DND-41 (cell line): ENCODE measurements at regions not wholly inside any gene's neighbourhood (a gene's known extent, or its start where the extent isn't known, plus 50 kb on each side); places are given as distances from the start of the nearest gene placed in this dataset.

Experiments used
- ATAC-seq: fragments of 200-7000 bp; cut with Tn5 transposase; 3 replicates; pipeline ENCODE4 v1.9.1; 2021; ENCODE audit warnings: low read depth; ENCODE audit not compliant: insufficient read depth
- DNase-seq: peaks from one replicate; pipeline ENCODE4 v3.0.0-alpha.2; 2020
- H2AFZ ChIP-seq: 2 replicates; pipeline ENCODE4 v1.6.0; 2012; ENCODE audit warnings: low read depth, low read length
- H3K27ac ChIP-seq: 2 replicates; pipeline ENCODE4 v1.5.1; 2012; ENCODE audit warnings: low read length, inconsistent platforms
- H3K27me3 ChIP-seq: fragments of 200-600 bp; sonication (generic); 2 replicates; pipeline ENCODE4 v1.6.0; 2012; ENCODE audit warnings: low read length, mild to moderate bottlenecking, inconsistent platforms; ENCODE audit not compliant: insufficient read depth, poor library complexity
- H3K36me3 ChIP-seq: 2 replicates; pipeline ENCODE4 v1.5.1; 2012; ENCODE audit warnings: low read length, inconsistent platforms; ENCODE audit not compliant: insufficient read depth
- H3K4me1 ChIP-seq: 2 replicates; pipeline ENCODE4 v1.5.1; 2012; ENCODE audit warnings: mild to moderate bottlenecking, low read length; ENCODE audit not compliant: insufficient read depth
- H3K4me2 ChIP-seq: 2 replicates; pipeline ENCODE4 v1.6.0; 2012; ENCODE audit warnings: mild to moderate bottlenecking, moderate library complexity, low read length, inconsistent platforms; ENCODE audit not compliant: insufficient read depth
- H3K4me3 ChIP-seq, 2 experiments: fragments of 200-600 bp in 1 of 2; shearing (Covaris generic) in 1 of 2; 2 replicates each; pipeline ENCODE4 v1.5.1; 2012 to 2016; ENCODE audit warnings: inconsistent platforms in 2 of 2, low read length in 2 of 2, mild to moderate bottlenecking in 2 of 2, low read depth in 1 of 2, moderate library complexity in 1 of 2
- H3K79me2 ChIP-seq: 2 replicates; pipeline ENCODE4 v1.6.0; 2012; ENCODE audit warnings: low read length, inconsistent platforms; ENCODE audit not compliant: insufficient read depth
- H3K9ac ChIP-seq: 2 replicates; pipeline ENCODE4 v1.6.0; 2012; ENCODE audit warnings: low read depth, mild to moderate bottlenecking, inconsistent platforms, low read length, moderate library complexity
- H3K9me3 ChIP-seq: 2 replicates; pipeline ENCODE4 v1.5.1; 2012; ENCODE audit warnings: low read length, moderate library complexity, mild to moderate bottlenecking, inconsistent platforms; ENCODE audit not compliant: insufficient read depth, severe bottlenecking
- H4K20me1 ChIP-seq: 2 replicates; pipeline ENCODE4 v1.6.0; 2012; ENCODE audit warnings: low read length; ENCODE audit not compliant: insufficient read depth
- EZH2 ChIP-seq: IDR thresholded peaks from 3 replicates; pipeline ENCODE4 v1.6.1; 2012; ENCODE audit warnings: borderline replicate concordance, low read depth, mild to moderate bottlenecking, moderate library complexity, low read length, inconsistent platforms; ENCODE audit not compliant: severe bottlenecking
- TF ChIP-seq, protein P1 (sequence below): IDR thresholded peaks from 2 replicates; pipeline ENCODE4 v1.5.1; 2012; ENCODE audit warnings: borderline replicate concordance, low read length, moderate library complexity, mild to moderate bottlenecking; ENCODE audit not compliant: poor library complexity, severe bottlenecking; ENCODE audit errors: extremely low read depth

DNA sequence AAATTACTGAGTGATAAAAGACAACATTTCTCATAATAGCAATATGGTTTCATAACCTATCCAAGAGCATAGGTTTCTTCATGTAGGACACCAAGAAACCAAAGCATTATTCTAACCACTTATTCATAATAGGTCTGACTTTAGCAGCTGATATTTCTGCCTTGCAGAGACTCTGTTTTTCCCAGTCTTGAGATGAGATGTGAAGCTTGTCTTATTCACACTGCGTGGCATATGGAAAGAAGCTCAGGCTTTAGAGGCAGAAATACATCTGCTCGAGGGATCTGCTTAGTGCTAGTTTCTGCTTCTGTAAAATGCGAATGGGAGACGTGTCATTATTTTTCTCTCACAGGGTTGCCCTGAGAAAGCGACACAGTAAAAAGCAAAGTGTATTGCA, 232.0 kb upstream of the SPRY2 start:
- H3K9ac ChIP-seq, result no peak overlapping the region
- H3K4me1 ChIP-seq, result no peaks in the 10 kb centered on the region
- H2AFZ ChIP-seq, result no peak overlapping the region
- no peaks in the 10 kb centered on the region for H4K20me1 ChIP-seq
- H3K27me3 ChIP-seq, result no peaks in the 10 kb centered on the region
- no peak for DNase-seq
- H3K4me2 ChIP-seq, result no peak overlapping the region
- H3K36me3 ChIP-seq, result no peaks in the 10 kb centered on the region
- H3K4me3 ChIP-seq, result no peak overlapping the region
- no peaks in the 10 kb centered on the region for H3K79me2 ChIP-seq
- TF ChIP-seq, protein P1, sequence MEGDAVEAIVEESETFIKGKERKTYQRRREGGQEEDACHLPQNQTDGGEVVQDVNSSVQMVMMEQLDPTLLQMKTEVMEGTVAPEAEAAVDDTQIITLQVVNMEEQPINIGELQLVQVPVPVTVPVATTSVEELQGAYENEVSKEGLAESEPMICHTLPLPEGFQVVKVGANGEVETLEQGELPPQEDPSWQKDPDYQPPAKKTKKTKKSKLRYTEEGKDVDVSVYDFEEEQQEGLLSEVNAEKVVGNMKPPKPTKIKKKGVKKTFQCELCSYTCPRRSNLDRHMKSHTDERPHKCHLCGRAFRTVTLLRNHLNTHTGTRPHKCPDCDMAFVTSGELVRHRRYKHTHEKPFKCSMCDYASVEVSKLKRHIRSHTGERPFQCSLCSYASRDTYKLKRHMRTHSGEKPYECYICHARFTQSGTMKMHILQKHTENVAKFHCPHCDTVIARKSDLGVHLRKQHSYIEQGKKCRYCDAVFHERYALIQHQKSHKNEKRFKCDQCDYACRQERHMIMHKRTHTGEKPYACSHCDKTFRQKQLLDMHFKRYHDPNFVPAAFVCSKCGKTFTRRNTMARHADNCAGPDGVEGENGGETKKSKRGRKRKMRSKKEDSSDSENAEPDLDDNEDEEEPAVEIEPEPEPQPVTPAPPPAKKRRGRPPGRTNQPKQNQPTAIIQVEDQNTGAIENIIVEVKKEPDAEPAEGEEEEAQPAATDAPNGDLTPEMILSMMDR, result no peak
- TF ChIP-seq EZH2, result no peak
- ATAC-seq, result no peak
- no peak overlapping the region for H3K27ac ChIP-seq
- no peaks in the 10 kb centered on the region for H3K9me3 ChIP-seq

- no peak for DNase-seq
- H2AFZ ChIP-seq, result no peak overlapping the region
- no peak for TF ChIP-seq EZH2
- TF ChIP-seq, protein P1, result no peak
These were observed 231.5 kb upstream of the SPRY2 start for GRCh38 chr13:80572308-80572922.

GRCh38 chr13:80571346-80572307, 230.7 kb upstream of the SPRY2 start:
- DNase-seq, result no peak
- no peaks in the 10 kb centered on the region for H3K27me3 ChIP-seq
- H3K9ac ChIP-seq, result no peak overlapping the region
- H3K79me2 ChIP-seq, result no peaks in the 10 kb centered on the region
- H3K27ac ChIP-seq, result no peak overlapping the region
- TF ChIP-seq EZH2, result no peak
- no peaks in the 10 kb centered on the region for H3K36me3 ChIP-seq
- no peaks in the 10 kb centered on the region for H3K4me1 ChIP-seq
- H2AFZ ChIP-seq, result no peak overlapping the region
- no peak overlapping the region for H3K4me2 ChIP-seq
- H4K20me1 ChIP-seq, result no peaks in the 10 kb centered on the region
- ATAC-seq, result no peak
- no peaks in the 10 kb centered on the region for H3K9me3 ChIP-seq
- H3K4me3 ChIP-seq, result no peak overlapping the region

More at GRCh38 chr13:80572308-80572922, 231.5 kb upstream of the SPRY2 start:
- Histone ChIP-seq H3K27ac (no peak overlapping the region), H3K4me3 (no peak overlapping the region), H4K20me1 (no peaks in the 10 kb centered on the region), H3K36me3 (no peaks in the 10 kb centered on the region), H3K4me2 (no peak overlapping the region), H3K9me3 (no peaks in the 10 kb centered on the region), H3K4me1 (no peaks in the 10 kb centered on the region), H3K9ac (no peak overlapping the region), H3K79me2 (no peaks in the 10 kb centered on the region), H3K27me3 (no peaks in the 10 kb centered on the region)
- ATAC-seq, result no peak

DNA sequence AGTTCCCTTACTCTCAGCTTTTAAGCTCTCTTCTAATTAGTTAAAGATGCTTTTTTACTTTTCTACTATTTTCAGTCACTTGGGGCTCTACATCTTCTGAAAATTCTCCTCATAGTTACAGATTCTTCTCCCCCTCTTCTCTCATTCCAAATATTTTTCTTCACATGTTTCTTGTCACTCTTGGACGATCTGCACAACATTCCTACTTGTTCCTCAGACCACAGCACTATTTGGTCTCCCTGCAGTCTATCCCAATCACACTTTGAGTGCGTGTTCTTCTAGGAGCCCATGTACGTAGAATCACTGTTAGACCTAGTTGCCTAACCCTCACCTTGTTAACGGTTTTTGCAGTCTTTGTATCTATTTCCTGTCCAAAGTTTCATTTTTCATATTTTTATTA, 222.5 kb upstream of the SPRY2 start:
- Histone ChIP-seq H4K20me1 (no peaks in the 10 kb centered on the region), H3K36me3 (no peaks in the 10 kb centered on the region), H3K4me3 (no peak overlapping the region), H3K27me3 (no peaks in the 10 kb centered on the region), H3K27ac (no peak overlapping the region), H3K4me1 (no peaks in the 10 kb centered on the region), H3K4me2 (no peak overlapping the region), H3K9ac (no peak overlapping the region), H2AFZ (no peak overlapping the region), H3K9me3 (no peaks in the 10 kb centered on the region), H3K79me2 (no peaks in the 10 kb centered on the region)
- ATAC-seq (no peak), DNase-seq (no peak)
- TF ChIP-seq, protein P1, result no peak
- TF ChIP-seq EZH2, result no peak
